Peyer's patch (tissue), 4 donors: ENCODE measurements at regions not wholly inside any gene's neighbourhood (a gene's known extent, or its start where the extent isn't known, plus 50 kb on each side); places are given as distances from the start of the nearest gene placed in this dataset.

Source experiments
- POLR2A ChIP-seq, 2 donors: fragments of 450-650 bp; IDR thresholded peaks; one replicate each; pipeline ENCODE4 v1.5.1; 2017; ENCODE audit warnings: antibody characterized with exemption in 2 of 2, mild to moderate bottlenecking in 2 of 2, moderate library complexity in 2 of 2
- TF ChIP-seq, protein P1 (sequence below), 6 experiments: fragments of 450-650 bp in 4 of 6; fragments of 200-600 bp in 2 of 6; sonication (generic) in 1 of 6; IDR thresholded peaks; one replicate each; pipeline ENCODE4 v1.5.1; 2017 to 2019; ENCODE audit warnings: antibody characterized with exemption in 6 of 6, mild to moderate bottlenecking in 3 of 6, moderate library complexity in 1 of 6

GRCh38 chr6:168388641-168389633 is 52.0 kb upstream of the SMOC2 start:
- TF ChIP-seq, protein P1, sequence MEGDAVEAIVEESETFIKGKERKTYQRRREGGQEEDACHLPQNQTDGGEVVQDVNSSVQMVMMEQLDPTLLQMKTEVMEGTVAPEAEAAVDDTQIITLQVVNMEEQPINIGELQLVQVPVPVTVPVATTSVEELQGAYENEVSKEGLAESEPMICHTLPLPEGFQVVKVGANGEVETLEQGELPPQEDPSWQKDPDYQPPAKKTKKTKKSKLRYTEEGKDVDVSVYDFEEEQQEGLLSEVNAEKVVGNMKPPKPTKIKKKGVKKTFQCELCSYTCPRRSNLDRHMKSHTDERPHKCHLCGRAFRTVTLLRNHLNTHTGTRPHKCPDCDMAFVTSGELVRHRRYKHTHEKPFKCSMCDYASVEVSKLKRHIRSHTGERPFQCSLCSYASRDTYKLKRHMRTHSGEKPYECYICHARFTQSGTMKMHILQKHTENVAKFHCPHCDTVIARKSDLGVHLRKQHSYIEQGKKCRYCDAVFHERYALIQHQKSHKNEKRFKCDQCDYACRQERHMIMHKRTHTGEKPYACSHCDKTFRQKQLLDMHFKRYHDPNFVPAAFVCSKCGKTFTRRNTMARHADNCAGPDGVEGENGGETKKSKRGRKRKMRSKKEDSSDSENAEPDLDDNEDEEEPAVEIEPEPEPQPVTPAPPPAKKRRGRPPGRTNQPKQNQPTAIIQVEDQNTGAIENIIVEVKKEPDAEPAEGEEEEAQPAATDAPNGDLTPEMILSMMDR (IDR thresholded peaks at IDR 0.05), result no peak
- no peak for TF ChIP-seq POLR2A (IDR thresholded peaks at IDR 0.05)
